GM19099 (cell line): ENCODE measurements at regions not wholly inside any gene's neighbourhood (a gene's known extent, or its start where the extent isn't known, plus 50 kb on each side); places are given as distances from the start of the nearest gene placed in this dataset.

Experiments used
- POLR2A ChIP-seq: IDR thresholded peaks from 3 replicates; pipeline ENCODE4 v1.6.1; 2011; ENCODE audit warnings: low read depth; ENCODE audit not compliant: insufficient read length; ENCODE audit errors: extremely low read depth

DNA sequence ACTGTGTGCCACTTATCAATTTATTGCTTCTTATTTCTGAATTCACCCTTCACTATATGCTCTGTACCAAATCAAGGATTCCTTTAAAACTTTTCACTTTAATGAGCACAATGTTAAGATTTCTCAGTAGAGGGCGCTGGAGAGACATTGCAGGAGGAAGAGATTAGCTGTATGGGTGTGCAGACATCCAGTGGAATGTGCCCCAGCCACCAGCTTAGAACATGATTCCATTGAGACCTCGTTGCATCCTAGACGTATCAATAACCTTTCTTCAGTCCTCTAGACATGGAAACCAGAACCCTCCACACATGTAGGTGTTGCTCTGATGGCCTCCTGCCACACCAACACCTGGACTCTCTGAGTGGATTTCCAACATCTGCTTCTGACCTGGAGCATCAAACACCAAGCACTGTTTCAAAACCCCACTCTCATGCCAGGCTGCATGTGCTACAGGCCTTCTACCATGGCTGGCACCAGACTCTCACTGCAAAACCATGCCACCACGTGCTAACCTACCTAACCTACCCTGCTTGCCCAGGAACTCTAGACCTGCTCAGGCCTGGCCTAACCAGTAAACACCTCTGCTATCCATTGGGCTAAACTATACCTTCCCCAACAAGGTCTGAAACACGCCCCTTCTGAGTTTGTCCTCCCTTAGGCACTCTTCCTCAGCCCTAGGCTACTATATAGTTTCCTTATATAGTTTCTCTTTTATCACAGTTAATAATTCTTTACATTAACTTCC is 633.2 kb upstream of the PKDCC start:
- no peak for TF ChIP-seq POLR2A

- TF ChIP-seq POLR2A, result no peak
These were observed 630.3 kb upstream of the PKDCC start for GRCh38 chr2:41417511-41417910.

DNA sequence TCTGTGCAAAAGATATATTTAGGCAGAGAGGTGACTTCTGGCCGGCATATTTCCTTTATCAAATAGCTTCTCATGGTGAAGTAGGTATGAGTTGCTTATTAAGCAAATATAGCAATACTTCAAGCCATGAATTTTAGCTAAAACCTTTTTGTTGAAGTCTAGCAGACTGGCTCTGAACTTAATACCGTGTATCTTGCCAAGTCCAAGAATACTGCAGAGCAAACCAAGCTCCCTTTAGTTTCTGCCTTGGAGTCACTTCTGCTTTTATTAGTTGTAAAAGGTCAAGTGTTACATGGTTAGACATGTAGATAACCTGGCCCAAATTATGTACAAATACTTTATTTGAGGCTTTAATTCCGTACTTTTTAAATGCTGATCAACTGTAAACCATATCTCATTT is 627.6 kb upstream of the PKDCC start:
- no peak for TF ChIP-seq POLR2A

DNA sequence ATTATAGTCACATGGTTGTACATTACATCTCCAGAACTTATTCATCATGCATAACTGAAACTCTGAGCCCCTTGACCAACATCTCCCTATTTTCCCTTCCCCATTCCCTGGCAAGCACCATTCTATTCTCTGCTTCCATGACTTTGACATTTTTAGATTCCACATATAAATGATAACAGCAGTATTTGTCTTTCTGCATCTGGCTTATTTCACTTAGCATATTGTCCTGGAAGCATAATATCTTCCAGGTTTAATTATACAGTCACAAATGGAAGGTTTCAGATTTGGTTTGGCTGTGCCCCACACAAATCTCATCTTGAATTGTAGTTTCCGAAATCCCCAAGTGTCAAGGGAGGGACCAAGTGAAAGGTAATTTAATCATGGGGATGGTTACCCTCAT is 626.9 kb upstream of the PKDCC start:
- no peak for TF ChIP-seq POLR2A

DNA sequence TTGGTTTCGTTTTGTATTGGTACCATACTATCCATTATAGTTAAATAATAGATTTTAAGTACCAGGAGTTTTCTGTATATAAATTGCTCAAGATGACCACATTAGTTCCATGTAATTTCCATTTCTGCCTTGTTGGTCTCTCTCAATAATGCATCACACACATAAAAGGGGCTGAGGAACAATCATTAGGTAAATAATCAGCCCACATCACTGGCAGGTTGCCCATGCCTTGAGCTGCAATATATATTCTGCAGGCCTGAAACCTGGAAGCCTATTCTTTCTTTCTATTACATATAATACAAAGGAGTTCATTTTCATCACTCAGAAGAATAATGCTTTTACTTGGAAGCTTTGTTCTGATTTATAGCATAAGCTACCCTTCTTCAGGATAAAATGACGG is 616.1 kb upstream of the PKDCC start:
- no peak for TF ChIP-seq POLR2A

DNA sequence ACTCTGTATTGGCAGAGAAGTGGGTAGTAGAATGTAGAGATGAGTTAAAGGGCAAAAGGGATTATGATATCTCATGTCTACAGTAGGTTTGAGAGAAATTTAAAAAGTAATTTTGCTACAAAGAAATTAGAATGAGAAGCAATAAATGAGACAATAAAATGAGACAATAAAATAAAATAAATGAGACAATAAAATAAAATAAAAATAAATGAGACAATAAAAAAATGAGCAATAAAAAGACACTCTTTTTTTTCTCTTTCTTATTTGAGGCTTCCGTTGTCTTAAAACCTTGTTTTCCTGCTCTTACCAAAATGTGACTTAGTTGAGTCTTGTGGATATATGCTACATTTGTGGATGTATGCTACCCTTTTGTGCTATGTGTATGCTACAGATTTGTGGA is 615.4 kb upstream of the PKDCC start:
- TF ChIP-seq POLR2A, result no peak

GRCh38 chr2:41434991-41435390 is 612.8 kb upstream of the PKDCC start:
- TF ChIP-seq POLR2A, result no peak

DNA sequence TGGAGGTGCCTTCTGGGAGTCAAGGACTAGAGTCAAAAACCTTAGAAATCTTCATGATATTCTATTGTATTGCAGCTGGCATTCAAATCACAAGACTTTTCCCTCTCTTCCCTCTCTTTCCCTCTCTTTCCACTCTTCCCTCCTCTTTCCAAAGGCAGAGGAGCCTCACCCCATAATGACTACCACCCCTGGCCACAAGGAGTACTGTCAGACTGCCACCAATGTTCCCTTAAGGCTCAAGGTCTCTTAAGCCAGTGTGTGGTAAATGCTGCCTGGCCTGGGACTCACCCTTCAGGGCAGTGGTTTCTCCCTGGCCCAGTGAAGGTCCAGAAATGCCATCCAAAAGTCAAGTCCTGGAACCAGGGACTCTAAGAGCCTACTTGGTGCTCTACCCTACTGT is 605.9 kb upstream of the PKDCC start:
- TF ChIP-seq POLR2A, result no peak

DNA sequence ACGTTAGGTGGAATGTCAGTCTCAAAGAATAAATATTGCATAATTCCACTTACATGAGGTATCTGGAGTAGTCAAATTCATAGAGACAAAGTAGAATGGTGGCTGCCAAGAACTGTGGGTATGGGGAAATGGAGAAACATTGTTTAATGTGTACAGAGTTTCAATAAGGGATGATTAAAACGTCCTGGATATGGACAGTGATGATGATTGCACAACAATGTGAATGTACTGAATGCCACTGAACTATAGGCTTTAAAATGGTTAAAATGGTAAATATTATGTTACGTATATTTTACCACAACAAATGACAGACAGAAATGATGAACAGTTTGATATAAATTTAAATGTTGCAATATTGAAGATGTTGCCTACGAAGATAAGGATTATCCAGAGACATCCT is 602.0 kb upstream of the PKDCC start:
- no peak for TF ChIP-seq POLR2A

DNA sequence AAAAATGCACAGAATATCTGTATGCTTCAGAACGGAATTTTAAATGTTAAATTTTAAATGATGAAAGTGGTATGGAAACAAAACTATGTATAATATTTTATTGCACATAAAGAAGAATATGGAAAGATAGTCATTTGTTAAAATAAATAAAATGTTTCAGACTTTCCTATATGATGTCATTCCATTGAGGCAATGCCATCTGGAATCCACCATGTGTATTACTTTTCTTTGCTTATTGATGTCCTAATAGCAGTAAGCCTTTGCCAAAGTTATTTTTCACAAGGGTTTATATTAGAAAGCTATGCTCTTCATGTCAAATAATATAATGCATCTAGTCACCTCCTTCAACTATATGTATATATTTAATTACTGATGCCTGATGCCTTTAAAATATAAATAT is 601.6 kb upstream of the PKDCC start:
- TF ChIP-seq POLR2A, result no peak

- TF ChIP-seq POLR2A, result no peak
These were observed 599.6 kb upstream of the PKDCC start for GRCh38 chr2:41448221-41448620.

GRCh38 chr2:41457026-41457425 is 590.8 kb upstream of the PKDCC start:
- no peak for TF ChIP-seq POLR2A

- TF ChIP-seq POLR2A, result no peak
These were observed 587.2 kb upstream of the PKDCC start for GRCh38 chr2:41460661-41461060.

DNA sequence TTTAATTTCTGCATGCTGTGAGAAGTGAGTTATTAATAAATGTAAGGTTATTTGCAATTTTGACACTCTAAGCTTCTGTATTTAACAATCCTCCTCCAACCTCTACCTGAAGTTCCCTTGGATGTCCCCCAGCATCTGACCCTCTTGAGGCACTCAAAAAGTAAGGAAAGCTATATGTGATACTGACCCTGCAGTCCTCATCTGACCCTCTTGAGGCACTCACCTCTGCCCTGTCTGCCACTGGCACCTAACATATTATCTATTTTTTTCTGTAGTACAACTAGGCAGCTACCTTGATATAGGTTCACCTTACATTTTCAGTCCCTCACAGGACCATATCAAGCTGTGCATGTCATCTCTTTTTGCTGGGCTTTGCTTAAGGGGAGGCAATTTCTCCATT is 583.4 kb upstream of the PKDCC start:
- no peak for TF ChIP-seq POLR2A

DNA sequence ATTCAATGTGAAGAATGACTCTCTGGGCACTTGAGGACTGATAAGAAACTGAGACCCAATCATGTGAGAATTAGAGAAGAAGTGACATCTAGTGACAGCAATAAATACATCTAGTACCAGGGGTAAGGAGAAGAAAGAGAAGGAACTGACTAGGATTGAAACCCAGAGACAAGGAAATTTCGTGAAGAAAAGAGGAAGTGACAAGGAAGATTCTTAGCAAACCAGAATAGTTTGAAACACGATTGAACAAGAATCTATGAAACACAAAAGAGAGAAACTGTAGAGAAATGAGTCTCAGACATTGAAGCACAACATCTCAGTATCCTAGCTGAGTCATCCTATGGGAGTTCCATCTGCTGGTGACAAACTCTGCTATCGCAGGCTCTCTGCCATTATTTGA is 571.9 kb upstream of the PKDCC start:
- no peak for TF ChIP-seq POLR2A

GRCh38 chr2:41482659-41483058 is 565.2 kb upstream of the PKDCC start:
- no peak for TF ChIP-seq POLR2A

- TF ChIP-seq POLR2A, result no peak
These were observed 564.6 kb upstream of the PKDCC start for GRCh38 chr2:41483226-41483625.
